ENCODE measurements at regions not wholly inside any gene's neighbourhood (a gene's known extent, or its start where the extent isn't known, plus 50 kb on each side); places are given as distances from the start of the nearest gene placed in this dataset.

DNA sequence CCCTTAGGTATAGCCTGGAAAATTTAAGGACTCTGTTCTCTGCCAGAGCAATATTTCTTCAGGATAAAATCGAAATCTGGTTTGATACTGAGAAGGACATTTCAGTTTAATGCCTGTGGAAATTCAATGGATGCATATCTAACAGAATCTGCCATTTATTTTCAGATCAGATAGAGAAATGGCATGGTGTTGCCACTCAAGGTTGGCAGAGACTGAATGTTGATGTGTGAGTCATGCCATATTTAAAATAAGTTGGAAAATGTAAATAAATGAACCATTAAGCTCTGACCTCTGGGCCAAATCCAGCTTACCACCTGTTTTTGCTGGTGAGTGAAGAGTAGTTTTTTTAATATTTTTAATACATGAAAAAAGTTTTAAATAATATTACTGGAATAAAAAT is 594.6 kb downstream of the DOK5 start:
- no peak for DNase-seq (ENCODE audit: low read depth)
- H3K4me3 ChIP-seq (ENCODE audit: low read length): no peak overlapping the region
- TF ChIP-seq, protein P1, sequence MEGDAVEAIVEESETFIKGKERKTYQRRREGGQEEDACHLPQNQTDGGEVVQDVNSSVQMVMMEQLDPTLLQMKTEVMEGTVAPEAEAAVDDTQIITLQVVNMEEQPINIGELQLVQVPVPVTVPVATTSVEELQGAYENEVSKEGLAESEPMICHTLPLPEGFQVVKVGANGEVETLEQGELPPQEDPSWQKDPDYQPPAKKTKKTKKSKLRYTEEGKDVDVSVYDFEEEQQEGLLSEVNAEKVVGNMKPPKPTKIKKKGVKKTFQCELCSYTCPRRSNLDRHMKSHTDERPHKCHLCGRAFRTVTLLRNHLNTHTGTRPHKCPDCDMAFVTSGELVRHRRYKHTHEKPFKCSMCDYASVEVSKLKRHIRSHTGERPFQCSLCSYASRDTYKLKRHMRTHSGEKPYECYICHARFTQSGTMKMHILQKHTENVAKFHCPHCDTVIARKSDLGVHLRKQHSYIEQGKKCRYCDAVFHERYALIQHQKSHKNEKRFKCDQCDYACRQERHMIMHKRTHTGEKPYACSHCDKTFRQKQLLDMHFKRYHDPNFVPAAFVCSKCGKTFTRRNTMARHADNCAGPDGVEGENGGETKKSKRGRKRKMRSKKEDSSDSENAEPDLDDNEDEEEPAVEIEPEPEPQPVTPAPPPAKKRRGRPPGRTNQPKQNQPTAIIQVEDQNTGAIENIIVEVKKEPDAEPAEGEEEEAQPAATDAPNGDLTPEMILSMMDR (IDR thresholded peaks at IDR 0.05; ENCODE audit: insufficient read depth, low read depth, low read length, missing control alignments): no peak

DNA sequence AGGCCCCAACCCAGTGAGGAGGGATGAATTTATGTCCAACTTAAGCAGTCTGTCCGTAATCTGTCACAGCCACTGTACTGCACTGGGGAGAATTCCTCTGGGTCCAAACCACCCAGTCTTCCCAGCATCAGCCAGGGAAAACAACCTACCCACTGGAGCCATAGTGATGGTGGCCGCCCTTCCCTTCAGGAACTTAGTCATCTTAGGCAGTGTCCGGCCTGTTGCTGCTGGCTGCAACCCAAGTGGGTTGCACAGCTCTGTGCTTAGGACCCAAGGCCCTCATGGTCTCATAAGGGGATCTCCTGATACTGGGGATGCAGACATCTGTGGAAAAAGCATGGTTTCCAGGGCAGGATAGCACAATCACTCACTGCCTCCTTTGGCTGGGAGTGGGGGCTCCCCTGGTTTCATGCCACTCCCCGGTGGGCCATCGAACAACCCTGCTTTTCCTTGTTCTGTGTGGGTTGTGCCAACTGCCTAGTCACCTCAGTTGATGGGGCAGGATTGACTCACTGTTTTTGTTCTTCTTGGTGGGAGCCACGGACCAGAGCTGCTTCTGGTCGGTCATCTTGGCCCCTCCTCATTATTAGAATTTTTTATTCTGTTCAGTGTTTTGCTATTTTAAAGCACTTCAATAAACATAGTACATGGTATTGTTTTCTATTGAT is 591.9 kb downstream of the DOK5 start:
- DNase-seq (ENCODE audit: low read depth): no peak
- TF ChIP-seq, protein P1 (IDR thresholded peaks at IDR 0.05; ENCODE audit: insufficient read depth, low read depth, low read length, missing control alignments): no peak
- H3K4me3 ChIP-seq (ENCODE audit: low read length): no peak overlapping the region

DNA sequence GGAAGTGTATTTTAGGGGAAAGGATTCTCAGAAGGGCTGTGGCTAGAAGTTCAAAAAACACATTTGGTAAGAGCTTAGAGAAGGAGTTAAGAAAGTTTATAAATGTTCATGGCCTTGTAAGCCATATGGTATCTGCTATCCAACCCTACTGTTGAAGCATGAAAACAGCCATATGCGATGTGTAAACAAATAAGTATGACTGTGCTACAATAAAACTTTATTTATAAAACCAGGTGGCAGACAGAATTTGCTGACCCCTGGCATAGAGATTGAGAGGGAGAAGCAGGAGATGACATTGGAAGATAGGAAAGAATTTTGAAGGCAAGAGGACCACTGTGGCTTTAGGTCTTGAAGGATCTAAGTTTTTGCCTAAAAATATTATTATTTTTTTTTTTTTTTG is 583.5 kb downstream of the DOK5 start:
- TF ChIP-seq, protein P1 (IDR thresholded peaks at IDR 0.05; ENCODE audit: insufficient read depth, low read depth, low read length, missing control alignments): no peak
- no peak for DNase-seq (ENCODE audit: low read depth)
- H3K4me3 ChIP-seq (ENCODE audit: low read length): no peak overlapping the region

DNA sequence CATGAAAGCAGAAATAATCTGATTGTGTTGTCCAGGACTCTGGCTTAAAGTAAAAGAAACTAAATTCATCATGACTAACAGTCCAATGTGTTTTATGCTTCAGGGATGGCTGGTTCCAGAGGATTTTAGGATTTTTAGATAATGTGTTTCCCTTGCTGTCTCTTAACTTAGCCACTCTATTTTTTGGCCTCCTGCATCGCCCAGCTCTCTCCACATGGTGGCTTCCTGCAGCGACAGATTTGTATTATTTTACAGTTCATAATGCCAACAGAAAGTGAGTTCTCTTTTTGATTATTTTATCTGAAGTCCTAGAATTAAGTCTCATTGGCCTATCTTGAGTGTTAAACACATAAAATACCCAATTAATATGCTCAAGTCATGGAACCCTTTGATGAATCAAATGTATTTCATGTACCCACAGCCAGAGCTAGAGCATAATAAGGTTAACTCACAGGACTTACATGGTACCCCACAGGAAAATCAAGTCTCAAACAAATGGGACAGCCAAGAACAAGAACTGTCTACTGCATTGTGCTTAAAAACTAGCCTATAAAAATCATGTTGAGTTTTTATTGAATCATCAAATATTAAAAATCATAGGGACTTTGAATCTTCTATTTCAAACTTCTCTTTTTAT is 582.5 kb downstream of the DOK5 start:
- H3K4me3 ChIP-seq (ENCODE audit: low read length): no peak overlapping the region
- TF ChIP-seq, protein P1 (IDR thresholded peaks at IDR 0.05; ENCODE audit: insufficient read depth, low read depth, low read length, missing control alignments): peak; percentile 78
- DNase-seq (ENCODE audit: low read depth): peak; percentile 27

DNA sequence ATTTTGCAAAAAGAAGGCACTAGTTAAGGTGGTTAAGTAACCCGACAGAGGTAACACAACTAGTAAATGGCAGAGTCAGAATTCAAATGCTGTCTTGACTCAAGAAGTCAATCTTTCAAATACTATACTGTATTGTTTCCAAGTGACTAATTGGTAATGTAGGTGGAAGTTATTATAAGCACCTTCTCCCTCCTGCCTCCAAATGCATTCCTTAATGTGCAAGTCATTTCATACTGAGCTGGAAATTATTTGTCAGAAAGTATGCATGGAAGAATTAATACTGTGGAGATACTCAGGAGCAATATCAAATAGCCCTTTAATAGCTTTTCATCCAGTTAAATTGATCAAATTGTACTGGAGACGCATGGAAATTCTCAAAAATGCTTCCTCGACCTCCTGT is 579.1 kb downstream of the DOK5 start:
- TF ChIP-seq, protein P1 (IDR thresholded peaks at IDR 0.05; ENCODE audit: insufficient read depth, low read depth, low read length, missing control alignments): no peak
- no peak overlapping the region for H3K4me3 ChIP-seq (ENCODE audit: low read length)
- peak; percentile 52 for DNase-seq (ENCODE audit: low read depth)

DNA sequence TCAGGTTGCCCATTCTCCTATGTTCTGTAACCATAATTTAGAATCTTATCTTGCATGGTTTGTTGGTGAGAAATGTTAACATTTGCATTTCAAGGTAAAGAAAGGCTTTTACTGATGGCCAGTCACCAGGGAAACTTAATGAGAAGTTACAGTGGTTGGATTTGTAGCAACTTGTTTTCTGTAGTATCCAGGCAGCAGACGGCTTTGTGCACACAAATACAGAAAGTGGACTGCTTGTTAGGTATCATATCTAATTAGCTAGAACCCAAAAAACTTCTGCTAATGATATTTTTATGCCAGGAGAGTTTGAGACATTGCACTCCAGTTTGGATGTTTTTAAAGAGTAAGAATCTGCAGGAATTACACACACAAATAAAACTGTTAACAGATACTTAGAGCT is 578.0 kb downstream of the DOK5 start:
- TF ChIP-seq, protein P1 (IDR thresholded peaks at IDR 0.05; ENCODE audit: insufficient read depth, low read depth, low read length, missing control alignments): no peak
- no peak for DNase-seq (ENCODE audit: low read depth)
- H3K4me3 ChIP-seq (ENCODE audit: low read length): no peak overlapping the region

DNA sequence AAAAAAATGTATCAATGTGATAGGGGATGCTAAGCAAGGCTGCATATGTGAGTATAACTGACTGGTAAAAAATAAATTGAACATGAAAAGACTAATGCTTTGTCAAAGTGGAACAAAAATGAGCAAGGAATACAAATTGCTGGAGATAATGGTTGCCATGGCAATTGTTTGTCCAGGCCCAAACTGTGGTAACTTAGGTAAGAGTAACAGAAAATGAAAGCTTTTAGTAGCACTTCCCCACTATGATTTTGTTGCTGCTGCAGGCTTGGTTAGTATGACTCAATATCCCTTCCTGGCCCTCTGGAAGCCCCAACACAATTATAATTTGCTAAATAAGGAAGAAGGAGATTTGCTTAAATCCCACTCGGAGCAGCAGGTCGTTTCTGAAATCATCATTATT is 577.1 kb downstream of the DOK5 start:
- TF ChIP-seq, protein P1 (IDR thresholded peaks at IDR 0.05; ENCODE audit: insufficient read depth, low read depth, low read length, missing control alignments): no peak
- no peak for DNase-seq (ENCODE audit: low read depth)
- no peak overlapping the region for H3K4me3 ChIP-seq (ENCODE audit: low read length)
